HCT116 (cell line): ENCODE measurements at regions not wholly inside any gene's neighbourhood (a gene's known extent, or its start where the extent isn't known, plus 50 kb on each side); places are given as distances from the start of the nearest gene placed in this dataset.

ENCODE experiments used
- ATAC-seq: fragments of 200-7000 bp; cut with Tn5 transposase; 2 replicates; pipeline ENCODE4 v1.9.1; 2020; ENCODE audit warnings: mild to moderate bottlenecking, moderate library complexity
- BruUV-seq: library from RNA; stranded (reverse); fragments of 400-500 nt; replicated peaks from 2 replicates; lab custom pipeline; 2021; lab: Mats Ljungman, UMichigan
- CTCF ChIA-PET: fragments of 300-600 bp; sonication (Branson Sonifier 250); formaldehyde crosslinking; loops from one replicate; lab custom pipeline; 2021; ENCODE audit warnings: antibody characterized with exemption; lab: Charles Lee
- POLR2A ChIA-PET: fragments of 300-600, 350-600 bp; sonication (Branson Sonifier 250); formaldehyde crosslinking; loops from one replicate; lab custom pipeline; 2021; ENCODE audit warnings: antibody characterized with exemption; lab: Charles Lee
- RAD21 ChIA-PET, 2 experiments: fragments of 300-600 bp; sonication (Branson Sonifier 250); formaldehyde crosslinking; loops; one replicate each; lab custom pipeline; 2023; ENCODE audit warnings: low total read pairs in 2 of 2; ENCODE audit not compliant: uncharacterized antibody in 2 of 2, unreplicated experiment in 2 of 2, low non-redundant PET in 1 of 2; lab: Charles Lee
- DNase-seq: peaks from one replicate; pipeline ENCODE4 v3.0.0-alpha.2; 2010; ENCODE audit warnings: low read depth, low spot score
- H2AFZ ChIP-seq: fragments of 200-600 bp; shearing (Covaris generic), sonication (generic); 2 replicates; pipeline ENCODE4 v1.6.1; 2017; ENCODE audit warnings: low read depth, mixed run types, mixed read lengths, antibody characterized with exemption, low read length; ENCODE audit not compliant: poor library complexity, severe bottlenecking
- H3K27ac ChIP-seq: 2 replicates; pipeline ENCODE4 v1.5.1; 2012; ENCODE audit warnings: low read depth, low read length
- H3K27me3 ChIP-seq: fragments of 200-600 bp; sonication (generic); 2 replicates; pipeline ENCODE4 v1.6.1; 2016; ENCODE audit warnings: mixed run types, low read length, mixed read lengths; ENCODE audit not compliant: insufficient read depth
- H3K36me3 ChIP-seq, 2 experiments: fragments of 200-500 bp in 1 of 2; fragments of 200-600 bp in 1 of 2; sonication (Bioruptor generic) in 1 of 2; sonication (generic) in 1 of 2; 2 replicates each; pipeline versions ENCODE4 v1.5.1 to v1.6.1; 2014 to 2016; ENCODE audit warnings: low read length in 2 of 2, inconsistent platforms in 1 of 2, mixed read lengths in 1 of 2, mixed run types in 1 of 2; ENCODE audit not compliant: insufficient read depth in 2 of 2, control insufficient read depth in 1 of 2
- H3K4me1 ChIP-seq, 2 experiments: fragments of 200-600 bp in 1 of 2; sonication (generic) in 1 of 2; 2 replicates each; pipeline versions ENCODE4 v1.5.1 to v1.6.1; 2012 to 2017; ENCODE audit warnings: low read length in 2 of 2, inconsistent platforms in 1 of 2, mild to moderate bottlenecking in 1 of 2, mixed read lengths in 1 of 2, mixed run types in 1 of 2, moderate library complexity in 1 of 2; ENCODE audit not compliant: insufficient read depth in 2 of 2, control insufficient read depth in 1 of 2
- H3K4me2 ChIP-seq: fragments of 200-600 bp; sonication (generic); 2 replicates; pipeline ENCODE4 v1.6.1; 2017; ENCODE audit warnings: mixed run types, low read length, mixed read lengths
- H3K4me3 ChIP-seq, 2 experiments: fragments of 200-600 bp in 1 of 2; sonication (generic) in 1 of 2; replicated peaks in 1 of 2; 2 replicates each; pipeline ENCODE4 v1.5.1; 2011 to 2016; ENCODE audit warnings: low read length in 2 of 2, control low read depth in 1 of 2, low read depth in 1 of 2, mild to moderate bottlenecking in 1 of 2, mixed read lengths in 1 of 2, mixed run types in 1 of 2
- H3K79me2 ChIP-seq: fragments of 200-600 bp; sonication (generic); 2 replicates; pipeline ENCODE4 v1.6.1; 2017; ENCODE audit warnings: mild to moderate bottlenecking, mixed run types, low read length, moderate library complexity, mixed read lengths; ENCODE audit not compliant: insufficient read depth
- H3K9ac ChIP-seq: fragments of 200-600 bp; sonication (generic); 2 replicates; pipeline ENCODE4 v1.6.1; 2016; ENCODE audit warnings: low read length, mixed read lengths
- H3K9me2 ChIP-seq: fragments of 200-600 bp; sonication (generic), shearing (Covaris generic); 2 replicates; pipeline ENCODE4 v1.6.1; 2017; ENCODE audit warnings: mixed run types, mild to moderate bottlenecking, moderate library complexity; ENCODE audit not compliant: insufficient read depth
- H3K9me3 ChIP-seq, 2 experiments: fragments of 200-500 bp in 1 of 2; fragments of 200-600 bp in 1 of 2; sonication (Bioruptor generic) in 1 of 2; sonication (generic) in 1 of 2; 2 replicates each; pipeline ENCODE4 v1.6.1; 2014 to 2017; ENCODE audit warnings: low read length in 2 of 2, mixed read lengths in 2 of 2, inconsistent platforms in 1 of 2, low read depth in 1 of 2, mild to moderate bottlenecking in 1 of 2, mixed run types in 1 of 2, moderate library complexity in 1 of 2; ENCODE audit not compliant: control insufficient read depth in 1 of 2, insufficient read depth in 1 of 2
- H4K20me1 ChIP-seq: fragments of 200-600 bp; sonication (generic), shearing (Covaris generic); 2 replicates; pipeline ENCODE4 v1.6.1; 2017; ENCODE audit warnings: mixed run types, mild to moderate bottlenecking, moderate library complexity; ENCODE audit not compliant: insufficient read depth
- EZH2 ChIP-seq: fragments of 200-600 bp; sonication (generic); IDR thresholded peaks from 2 replicates; pipeline ENCODE4 v1.6.1; 2017; ENCODE audit warnings: antibody characterized with exemption, mixed run types
- RAD21 ChIP-seq: IDR thresholded peaks from 2 replicates; pipeline ENCODE4 v1.6.1; 2012; ENCODE audit warnings: low read depth, mild to moderate bottlenecking
- intact Hi-C: fragments of 100-400 bp; cut with micrococcal nuclease; formaldehyde crosslinking; loops from 2 replicates; pipeline ENCODE4 v1.10.0; 2022
- TF ChIP-seq, protein P1 (sequence below): IDR thresholded peaks from 2 replicates; pipeline ENCODE4 v1.6.1; 2011; ENCODE audit warnings: mild to moderate bottlenecking, low read length, moderate library complexity; ENCODE audit not compliant: insufficient replicate concordance; ENCODE audit errors: extremely low read depth

GRCh38 chr9:2255128-2255527 is 240.0 kb downstream of the SMARCA2 start:
- Histone ChIP-seq H2AFZ (no peak overlapping the region), H3K79me2 (no peaks in the 10 kb centered on the region), H3K4me1 (peaks cover 6% of the 10 kb centered on the region in 2 experiments), H3K9ac (no peak overlapping the region), H4K20me1 (no peaks in the 10 kb centered on the region), H3K4me2 (no peak overlapping the region)
- CTCF ChIA-PET: no interaction called here
- no peak for ATAC-seq
- TF ChIP-seq, protein P1, sequence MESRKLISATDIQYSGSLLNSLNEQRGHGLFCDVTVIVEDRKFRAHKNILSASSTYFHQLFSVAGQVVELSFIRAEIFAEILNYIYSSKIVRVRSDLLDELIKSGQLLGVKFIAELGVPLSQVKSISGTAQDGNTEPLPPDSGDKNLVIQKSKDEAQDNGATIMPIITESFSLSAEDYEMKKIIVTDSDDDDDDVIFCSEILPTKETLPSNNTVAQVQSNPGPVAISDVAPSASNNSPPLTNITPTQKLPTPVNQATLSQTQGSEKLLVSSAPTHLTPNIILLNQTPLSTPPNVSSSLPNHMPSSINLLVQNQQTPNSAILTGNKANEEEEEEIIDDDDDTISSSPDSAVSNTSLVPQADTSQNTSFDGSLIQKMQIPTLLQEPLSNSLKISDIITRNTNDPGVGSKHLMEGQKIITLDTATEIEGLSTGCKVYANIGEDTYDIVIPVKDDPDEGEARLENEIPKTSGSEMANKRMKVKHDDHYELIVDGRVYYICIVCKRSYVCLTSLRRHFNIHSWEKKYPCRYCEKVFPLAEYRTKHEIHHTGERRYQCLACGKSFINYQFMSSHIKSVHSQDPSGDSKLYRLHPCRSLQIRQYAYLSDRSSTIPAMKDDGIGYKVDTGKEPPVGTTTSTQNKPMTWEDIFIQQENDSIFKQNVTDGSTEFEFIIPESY: no peak
- peak; percentile 24; the same call in 1 of the 2 replicates for TF ChIP-seq RAD21
- TF ChIP-seq, all 23 proteins: peak for 1
- no peaks in the 10 kb centered on the region for H3K36me3 ChIP-seq
- H3K9me3 ChIP-seq: no peaks in the 10 kb centered on the region
- no peaks in the 10 kb centered on the region for H3K9me2 ChIP-seq
- no peak overlapping the region for H3K4me3 ChIP-seq
- H3K27ac ChIP-seq: no peak overlapping the region
- no TSS peak for BruUV-seq
- intact Hi-C loops: no loop called here
- POLR2A ChIA-PET: no interaction called here
- no peaks in the 10 kb centered on the region for H3K27me3 ChIP-seq
- DNase-seq: no peak
- RAD21 ChIA-PET: no interaction called here

- no peaks in the 10 kb centered on the region for H3K9me2 ChIP-seq
- no peak overlapping the region for H3K4me3 ChIP-seq
- no TSS peak for BruUV-seq
- ChIA-PET CTCF (no interaction called here), RAD21 (no interaction called here), POLR2A (no interaction called here)
- H2AFZ ChIP-seq: no peak overlapping the region
- no peak for TF ChIP-seq EZH2
- H3K4me2 ChIP-seq: no peak overlapping the region
- no peak overlapping the region for H3K27ac ChIP-seq
- no peaks in the 10 kb centered on the region for H3K36me3 ChIP-seq
- H4K20me1 ChIP-seq: no peaks in the 10 kb centered on the region
- intact Hi-C loops: no loop called here
- H3K4me1 ChIP-seq: peaks cover 24 to 27% of the 10 kb centered on the region in 2 experiments
- no peak for ATAC-seq
- no peaks in the 10 kb centered on the region for H3K79me2 ChIP-seq
- H3K9me3 ChIP-seq: no peaks in the 10 kb centered on the region
- no peak overlapping the region for H3K9ac ChIP-seq
- no peaks in the 10 kb centered on the region for H3K27me3 ChIP-seq
- DNase-seq: no peak
These were observed 242.2 kb downstream of the SMARCA2 start for GRCh38 chr9:2257248-2257929.
